Fibroblast of lung (primary cell): ENCODE measurements at regions not wholly inside any gene's neighbourhood (a gene's known extent, or its start where the extent isn't known, plus 50 kb on each side); places are given as distances from the start of the nearest gene placed in this dataset.

Source experiments
- CTCF ChIP-seq, 2 donors: IDR thresholded peaks in 1 of 2; conservative IDR thresholded peaks in 1 of 2; 1 replicate in 1 of 2; 2 replicates in 1 of 2; pipeline ENCODE4 v1.5.1; 2011 to 2012; ENCODE audit warnings: low read length in 2 of 2, control low read depth in 1 of 2, inconsistent platforms in 1 of 2, low read depth in 1 of 2, mild to moderate bottlenecking in 1 of 2
- EZH2 ChIP-seq: IDR thresholded peaks from 2 replicates; pipeline ENCODE4 v1.5.1; 2012; ENCODE audit warnings: low read length, control low read depth, mild to moderate bottlenecking; ENCODE audit errors: missing control alignments

- TF ChIP-seq EZH2: no peak
- TF ChIP-seq CTCF (conservative IDR thresholded peaks at IDR 0.05 in 1 of 2, IDR thresholded peaks at IDR 0.05 in 1 of 2; ENCODE audit: low read depth in 1 of 2, low read length in 2 of 2): no peak
These were observed 1534.6 kb downstream of the GRIK2 start for GRCh38 chr6:102928109-102928508.
